ENCODE measurements at regions not wholly inside any gene's neighbourhood (a gene's known extent, or its start where the extent isn't known, plus 50 kb on each side); places are given as distances from the start of the nearest gene placed in this dataset.

- DNase-seq (ENCODE audit: low read depth, low spot score), result no peak
- H3K4me3 ChIP-seq (ENCODE audit: low read length), result no peak overlapping the region
Observed at GRCh38 chr2:60603533-60604190, 50.2 kb upstream of the BCL11A start.

GRCh38 chr2:60604486-60605064 is 51.1 kb upstream of the BCL11A start:
- H3K4me3 ChIP-seq (ENCODE audit: low read length), result no peak overlapping the region
- DNase-seq (ENCODE audit: low read depth, low spot score), result no peak

- no peak overlapping the region for H3K4me3 ChIP-seq (ENCODE audit: low read length)
- no peak for DNase-seq (ENCODE audit: low read depth, low spot score)
Observed at GRCh38 chr2:60605866-60606265, 52.4 kb upstream of the BCL11A start.

- no peak for DNase-seq (ENCODE audit: low read depth, low spot score)
- H3K4me3 ChIP-seq (ENCODE audit: low read length), result no peak overlapping the region
Observed at GRCh38 chr2:60608679-60609078, 55.2 kb upstream of the BCL11A start.

GRCh38 chr2:60612033-60612432 is 58.6 kb upstream of the BCL11A start:
- peak; percentile 32 for DNase-seq (ENCODE audit: low read depth, low spot score)
- no peak overlapping the region for H3K4me3 ChIP-seq (ENCODE audit: low read length)

- no peak for DNase-seq (ENCODE audit: low read depth, low spot score)
- H3K4me3 ChIP-seq (ENCODE audit: low read length), result no peak overlapping the region
Observed at GRCh38 chr2:60614319-60614718, 60.9 kb upstream of the BCL11A start.

GRCh38 chr2:60621688-60622429 is 68.4 kb upstream of the BCL11A start:
- no peak overlapping the region for H3K4me3 ChIP-seq (ENCODE audit: low read length)
- DNase-seq (ENCODE audit: low read depth, low spot score), result no peak

GRCh38 chr2:60623040-60623439 is 69.6 kb upstream of the BCL11A start:
- DNase-seq (ENCODE audit: low read depth, low spot score), result no peak
- H3K4me3 ChIP-seq (ENCODE audit: low read length), result no peak overlapping the region

- no peak overlapping the region for H3K4me3 ChIP-seq (ENCODE audit: low read length)
- DNase-seq (ENCODE audit: low read depth, low spot score), result no peak
Observed at GRCh38 chr2:60627412-60627811, 74.0 kb upstream of the BCL11A start.

- no peak overlapping the region for H3K4me3 ChIP-seq (ENCODE audit: low read length)
- no peak for DNase-seq (ENCODE audit: low read depth, low spot score)
Observed at GRCh38 chr2:60628026-60628425, 74.6 kb upstream of the BCL11A start.

- no peak for DNase-seq (ENCODE audit: low read depth, low spot score)
- H3K4me3 ChIP-seq (ENCODE audit: low read length), result no peak overlapping the region
Observed at GRCh38 chr2:60628615-60629304, 75.3 kb upstream of the BCL11A start.

- H3K4me3 ChIP-seq (ENCODE audit: low read length), result no peak overlapping the region
- no peak for DNase-seq (ENCODE audit: low read depth, low spot score)
Observed at GRCh38 chr2:60629305-60629662, 75.8 kb upstream of the BCL11A start.

- no peak for DNase-seq (ENCODE audit: low read depth, low spot score)
- no peak overlapping the region for H3K4me3 ChIP-seq (ENCODE audit: low read length)
Observed at GRCh38 chr2:60629801-60630385, 76.4 kb upstream of the BCL11A start.

GRCh38 chr2:60633615-60634014 is 80.2 kb upstream of the BCL11A start:
- H3K4me3 ChIP-seq (ENCODE audit: low read length), result no peak overlapping the region
- no peak for DNase-seq (ENCODE audit: low read depth, low spot score)

GRCh38 chr2:60634438-60634837 is 81.0 kb upstream of the BCL11A start:
- DNase-seq (ENCODE audit: low read depth, low spot score), result no peak

GRCh38 chr2:60641811-60642788 is 88.6 kb upstream of the BCL11A start:
- peak; percentile 65 for DNase-seq (ENCODE audit: low read depth, low spot score)

More at GRCh38 chr2:60634438-60634837, 81.0 kb upstream of the BCL11A start:
- no peak overlapping the region for H3K4me3 ChIP-seq (ENCODE audit: low read length)

GRCh38 chr2:60643747-60644146 is 90.3 kb upstream of the BCL11A start:
- DNase-seq (ENCODE audit: low read depth, low spot score), result no peak
- H3K4me3 ChIP-seq (ENCODE audit: low read length), result no peak overlapping the region

More at GRCh38 chr2:60641811-60642788, 88.6 kb upstream of the BCL11A start:
- no peak overlapping the region for H3K4me3 ChIP-seq (ENCODE audit: low read length)

GRCh38 chr2:60644951-60645350 is 91.5 kb upstream of the BCL11A start:
- no peak overlapping the region for H3K4me3 ChIP-seq (ENCODE audit: low read length)
- no peak for DNase-seq (ENCODE audit: low read depth, low spot score)

Data from Jurkat, Clone E6-1 (cell line).